ENCODE measurements at regions not wholly inside any gene's neighbourhood (a gene's known extent, or its start where the extent isn't known, plus 50 kb on each side); places are given as distances from the start of the nearest gene placed in this dataset.

GRCh38 chr11:131052367-131052766 is 136.1 kb upstream of the SNX19 start (continued):
- no peak for TF ChIP-seq ATF4 (CRISPR knock-in tag; IDR thresholded peaks at IDR 0.05)
- TF ChIP-seq MAFG (tag; conservative IDR thresholded peaks at IDR 0.05): 0 out of 2 replicates have a peak, but pooled peaks have one; percentile 26
- no peak for TF ChIP-seq HNRNPLL (IDR thresholded peaks at IDR 0.05; ENCODE audit: low read depth, low read length, poor library complexity, severe bottlenecking)
- no peak for TF ChIP-seq ZNF76 (CRISPR knock-in tag; IDR thresholded peaks at IDR 0.05; ENCODE audit: borderline replicate concordance)
- no peak for TF ChIP-seq PRPF4 (IDR thresholded peaks at IDR 0.05; ENCODE audit: insufficient read depth, low read depth, low read length, poor library complexity, severe bottlenecking)
- TF ChIP-seq NR1H2 (CRISPR knock-in tag; IDR thresholded peaks at IDR 0.05): no peak
- TF ChIP-seq KDM1A (IDR thresholded peaks at IDR 0.05): no peak
- TF ChIP-seq PTRF (tag; IDR thresholded peaks at IDR 0.05): no peak
- no peak for TF ChIP-seq ZBTB9 (CRISPR knock-in tag; IDR thresholded peaks at IDR 0.05)
- TF ChIP-seq MAFK (IDR thresholded peaks at IDR 0.05; ENCODE audit: low read length): peak; percentile 52
- TF ChIP-seq KLF1 (tag; IDR thresholded peaks at IDR 0.05): no peak
- TF ChIP-seq POU5F1 (IDR thresholded peaks at IDR 0.05; ENCODE audit: borderline replicate concordance, low read depth, low read length, partially characterized antibody): no peak
- no peak for TF ChIP-seq ZHX1 (conservative IDR thresholded peaks at IDR 0.05; ENCODE audit: low read length)
- peak; percentile 79 for TF ChIP-seq ZNF316 (IDR thresholded peaks at IDR 0.05)
- peak; percentile 37; the same call in 1 of the 2 replicates for TF ChIP-seq C11orf30 (IDR thresholded peaks at IDR 0.05; ENCODE audit: low read depth)
- no peak for TF ChIP-seq FOXJ3 (CRISPR knock-in tag; IDR thresholded peaks at IDR 0.05)
- no peak for TF ChIP-seq NELFE (IDR thresholded peaks at IDR 0.05; ENCODE audit: insufficient read depth, insufficient read length)
- TF ChIP-seq CBFB (CRISPR knock-in tag; IDR thresholded peaks at IDR 0.05): no peak

All from K562 (cell line).